ENCODE measurements at regions not wholly inside any gene's neighbourhood (a gene's known extent, or its start where the extent isn't known, plus 50 kb on each side); places are given as distances from the start of the nearest gene placed in this dataset.

DNA sequence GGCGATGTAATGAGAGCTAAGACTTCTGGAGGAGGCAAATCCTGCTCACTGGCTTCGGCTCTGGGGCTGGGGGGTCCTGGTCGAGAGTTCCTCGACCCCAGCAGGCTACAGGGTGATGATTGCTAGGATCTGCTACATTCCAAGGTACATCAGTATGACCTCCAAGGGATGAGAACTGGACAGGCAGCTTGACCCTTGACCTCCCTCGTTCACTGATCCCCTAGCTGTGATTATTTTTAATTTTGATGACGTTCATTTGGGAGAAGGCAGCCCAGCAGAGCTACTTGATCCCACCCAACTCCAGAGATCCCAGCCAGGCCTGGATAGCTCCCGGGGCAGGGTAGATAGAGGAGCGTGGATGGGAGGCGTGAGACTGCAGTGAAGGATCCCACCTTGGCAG, 242.3 kb downstream of the MAF start:
- no peak for TF ChIP-seq CTCF (IDR thresholded peaks at IDR 0.05)
- no peak for TF ChIP-seq POLR2AphosphoS5 (IDR thresholded peaks at IDR 0.05; ENCODE audit: low read depth, low read length)
